HS-5 (cell line): ENCODE measurements at regions not wholly inside any gene's neighbourhood (a gene's known extent, or its start where the extent isn't known, plus 50 kb on each side); places are given as distances from the start of the nearest gene placed in this dataset.

Experiments used
- DNase-seq: peaks from one replicate; pipeline ENCODE4 v3.0.0-alpha.2; 2012; ENCODE audit warnings: low read depth

- DNase-seq = no peak
Measured at GRCh38 chr11:119793335-119793984, 64.5 kb upstream of the NECTIN1 start.

GRCh38 chr11:119791701-119792151 lies 62.7 kb upstream of the NECTIN1 start:
- DNase-seq = no peak

- DNase-seq = no peak
Measured at GRCh38 chr11:119791047-119791446, 62.0 kb upstream of the NECTIN1 start.

- DNase-seq = no peak
Measured at GRCh38 chr11:119790476-119790875, 61.5 kb upstream of the NECTIN1 start.

GRCh38 chr11:119789766-119790407 lies 60.9 kb upstream of the NECTIN1 start:
- DNase-seq = no peak

- no peak for DNase-seq
Measured at GRCh38 chr11:119788911-119789560, 60.0 kb upstream of the NECTIN1 start.

- DNase-seq = no peak
Measured at GRCh38 chr11:119788096-119788883, 59.3 kb upstream of the NECTIN1 start.

GRCh38 chr11:119787074-119787461 lies 58.1 kb upstream of the NECTIN1 start:
- DNase-seq = no peak

GRCh38 chr11:119786431-119787073 lies 57.6 kb upstream of the NECTIN1 start:
- no peak for DNase-seq

GRCh38 chr11:119785131-119785530 lies 56.1 kb upstream of the NECTIN1 start:
- DNase-seq = no peak

- DNase-seq = no peak
Measured at GRCh38 chr11:119784421-119784820, 55.4 kb upstream of the NECTIN1 start.

- DNase-seq = no peak
Measured at GRCh38 chr11:119783466-119784400, 54.7 kb upstream of the NECTIN1 start.

GRCh38 chr11:119782739-119783072 lies 53.7 kb upstream of the NECTIN1 start:
- DNase-seq = no peak

GRCh38 chr11:119782006-119782738 lies 53.2 kb upstream of the NECTIN1 start:
- DNase-seq = no peak

GRCh38 chr11:119780222-119780953 lies 51.4 kb upstream of the NECTIN1 start:
- no peak for DNase-seq

- DNase-seq = no peak
Measured at GRCh38 chr11:119779195-119780071, 50.4 kb upstream of the NECTIN1 start.
